ENCODE measurements at regions not wholly inside any gene's neighbourhood (a gene's known extent, or its start where the extent isn't known, plus 50 kb on each side); places are given as distances from the start of the nearest gene placed in this dataset.
"Not testable (repeated sequence)": the region's sequence is repeated elsewhere in the genome, so short reads cannot be mapped to it uniquely, and the experiment has no call there.

DNA sequence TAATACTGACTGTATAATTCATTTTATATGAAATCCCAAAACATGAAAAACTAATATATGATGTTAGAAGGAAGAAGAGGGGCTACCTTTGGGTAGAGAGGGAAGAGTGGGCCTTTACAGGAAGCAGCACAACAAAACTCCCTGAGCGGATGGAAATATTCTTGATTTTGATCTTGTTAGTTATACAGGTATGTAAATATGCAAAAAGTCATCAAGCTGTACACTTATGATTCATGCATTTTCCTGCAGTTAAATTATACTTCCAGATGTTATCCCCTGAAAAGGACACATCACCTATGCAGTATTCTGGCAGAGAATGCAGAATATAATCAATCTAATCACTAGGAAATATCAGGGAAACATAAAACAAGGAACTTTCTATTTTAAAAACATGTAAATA, 249.4 kb upstream of the MGAT5 start:
- WGBS, result 90% methylated on average over 1 of the region's 1 CpG
- H3K36me3 ChIP-seq (ENCODE audit: insufficient read depth, low read length), result no peaks in the 10 kb centered on the region
- H3K9ac ChIP-seq (ENCODE audit: low read depth, low read length), result no peak overlapping the region
- no peak overlapping the region for H3K27ac ChIP-seq (ENCODE audit: low read depth, low read length)
- peaks cover 4% of the 10 kb centered on the region for H3K4me1 ChIP-seq (ENCODE audit: insufficient read depth, low read length)
- H3K9me3 ChIP-seq (ENCODE audit: insufficient read depth, low read depth, low read length), result no peaks in the 10 kb centered on the region
- no peak overlapping the region for H3K4me3 ChIP-seq (ENCODE audit: low read length)
- no peaks in the 10 kb centered on the region for H3K27me3 ChIP-seq (ENCODE audit: insufficient read depth, low read length)

GRCh38 chr2:134008837-134009236, 245.0 kb upstream of the MGAT5 start:
- H3K9ac ChIP-seq (ENCODE audit: low read depth, low read length), result no peak overlapping the region
- no peak overlapping the region for H3K27ac ChIP-seq (ENCODE audit: low read depth, low read length)
- H3K9me3 ChIP-seq (ENCODE audit: insufficient read depth, low read depth, low read length), result no peaks in the 10 kb centered on the region
- no peak overlapping the region for H3K4me3 ChIP-seq (ENCODE audit: low read length)
- H3K4me1 ChIP-seq (ENCODE audit: insufficient read depth, low read length), result peaks cover 5% of the 10 kb centered on the region
- 74% methylated on average over 1 of the region's 1 CpG for WGBS
- no peaks in the 10 kb centered on the region for H3K36me3 ChIP-seq (ENCODE audit: insufficient read depth, low read length)
- no peaks in the 10 kb centered on the region for H3K27me3 ChIP-seq (ENCODE audit: insufficient read depth, low read length)

DNA sequence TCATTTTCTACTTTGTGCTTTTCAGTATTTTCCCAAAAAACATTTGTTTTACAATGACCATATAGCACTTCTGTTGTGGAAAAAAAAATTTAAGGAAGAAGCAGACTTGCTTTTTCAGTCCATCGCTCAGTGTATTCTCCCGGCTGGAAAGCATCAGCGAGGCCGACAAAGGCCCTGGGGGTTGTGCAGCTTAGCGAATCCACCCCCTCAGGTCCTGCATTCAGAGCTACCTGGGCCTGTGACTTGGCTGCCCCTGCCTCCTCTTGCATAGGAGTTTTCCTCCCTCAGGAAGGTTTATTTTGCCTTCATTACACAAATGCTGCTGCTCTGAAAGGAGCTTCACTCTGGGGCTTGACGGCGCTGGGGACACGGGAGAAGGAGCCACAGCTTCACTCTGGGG, 244.4 kb upstream of the MGAT5 start:
- H3K4me3 ChIP-seq (ENCODE audit: low read length), result no peak overlapping the region
- H3K36me3 ChIP-seq (ENCODE audit: insufficient read depth, low read length), result no peaks in the 10 kb centered on the region
- no peaks in the 10 kb centered on the region for H3K27me3 ChIP-seq (ENCODE audit: insufficient read depth, low read length)
- 87% methylated on average over 8 of the region's 8 CpGs for WGBS
- H3K9ac ChIP-seq (ENCODE audit: low read depth, low read length), result no peak overlapping the region
- no peaks in the 10 kb centered on the region for H3K9me3 ChIP-seq (ENCODE audit: insufficient read depth, low read depth, low read length)
- no peak overlapping the region for H3K27ac ChIP-seq (ENCODE audit: low read depth, low read length)
- H3K4me1 ChIP-seq (ENCODE audit: insufficient read depth, low read length), result peaks cover 5% of the 10 kb centered on the region

DNA sequence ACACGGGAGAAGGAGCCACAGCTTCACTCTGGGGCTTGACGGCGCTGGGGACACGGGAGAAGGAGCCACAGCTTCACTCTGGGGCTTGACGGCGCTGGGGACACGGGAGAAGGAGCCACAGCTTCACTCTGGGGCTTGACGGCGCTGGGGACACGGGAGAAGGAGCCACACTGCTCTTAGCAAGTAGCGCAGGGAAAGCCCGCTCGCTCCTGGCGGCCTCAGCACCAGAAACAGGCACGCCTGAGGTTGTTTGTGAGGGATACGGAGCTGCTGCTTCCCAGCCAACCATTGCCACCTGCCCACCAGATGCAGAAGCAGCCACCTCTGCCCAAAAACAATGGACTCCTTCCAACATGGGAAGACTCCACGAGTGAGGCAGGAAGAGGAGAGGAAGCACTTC, 244.0 kb upstream of the MGAT5 start:
- not testable (repeated sequence) for H3K9ac ChIP-seq (ENCODE audit: low read depth, low read length); H3K27me3 ChIP-seq (ENCODE audit: insufficient read depth, low read length); H3K4me1 ChIP-seq (ENCODE audit: insufficient read depth, low read length); H3K9me3 ChIP-seq (ENCODE audit: insufficient read depth, low read depth, low read length); H3K36me3 ChIP-seq (ENCODE audit: insufficient read depth, low read length); H3K27ac ChIP-seq (ENCODE audit: low read depth, low read length); H3K4me3 ChIP-seq (ENCODE audit: low read length)
- WGBS, result 91% methylated on average over 13 of the region's 17 CpGs

DNA sequence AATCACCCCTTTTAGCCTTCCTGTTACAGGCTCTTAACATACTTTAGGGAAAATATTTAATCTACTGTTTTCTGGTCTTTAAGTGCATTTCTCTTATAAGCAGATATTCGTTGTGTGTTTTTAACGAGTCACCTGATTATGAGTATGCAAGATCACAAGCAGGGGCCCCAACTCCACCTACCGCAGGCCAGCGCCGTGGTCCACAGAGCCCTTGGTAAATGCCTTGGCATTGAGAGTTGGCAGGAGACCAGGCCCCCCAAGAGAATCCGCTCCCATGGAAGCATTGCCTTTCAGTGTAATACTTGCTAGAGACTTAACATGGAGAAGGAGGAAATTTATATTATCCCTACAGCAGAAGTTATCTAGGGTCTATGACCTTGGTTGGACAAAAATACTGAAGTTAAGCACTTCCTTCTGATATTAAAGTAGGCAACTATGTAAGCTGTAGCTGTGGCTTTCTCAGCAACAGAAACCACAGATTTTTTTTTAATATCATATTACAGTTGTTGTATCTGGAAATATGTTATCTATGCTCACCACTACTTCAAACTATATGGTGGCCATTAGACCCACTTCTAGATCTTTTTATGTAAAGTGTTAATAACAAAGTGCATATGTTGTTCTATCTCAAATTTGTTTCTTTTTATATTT, 241.8 kb upstream of the MGAT5 start:
- no peak overlapping the region for H3K27ac ChIP-seq (ENCODE audit: low read depth, low read length)
- H3K4me3 ChIP-seq (ENCODE audit: low read length), result no peak overlapping the region
- H3K27me3 ChIP-seq (ENCODE audit: insufficient read depth, low read length), result no peaks in the 10 kb centered on the region
- WGBS, result 95% methylated on average over 6 of the region's 6 CpGs
- no peaks in the 10 kb centered on the region for H3K36me3 ChIP-seq (ENCODE audit: insufficient read depth, low read length)
- H3K9me3 ChIP-seq (ENCODE audit: insufficient read depth, low read depth, low read length), result no peaks in the 10 kb centered on the region
- no peak overlapping the region for H3K9ac ChIP-seq (ENCODE audit: low read depth, low read length)
- H3K4me1 ChIP-seq (ENCODE audit: insufficient read depth, low read length), result peaks cover 5% of the 10 kb centered on the region

GRCh38 chr2:134014196-134014960, 239.5 kb upstream of the MGAT5 start:
- Histone ChIP-seq H3K27ac (ENCODE audit: low read depth, low read length) (no peak overlapping the region), H3K36me3 (ENCODE audit: insufficient read depth, low read length) (no peaks in the 10 kb centered on the region), H3K9me3 (ENCODE audit: insufficient read depth, low read depth, low read length) (no peaks in the 10 kb centered on the region), H3K9ac (ENCODE audit: low read depth, low read length) (no peak overlapping the region), H3K4me1 (ENCODE audit: insufficient read depth, low read length) (peaks cover 8% of the 10 kb centered on the region), H3K4me3 (ENCODE audit: low read length) (no peak overlapping the region), H3K27me3 (ENCODE audit: insufficient read depth, low read length) (no peaks in the 10 kb centered on the region)
- 86% methylated on average over 3 of the region's 3 CpGs for WGBS

GRCh38 chr2:134019871-134020270, 234.0 kb upstream of the MGAT5 start:
- Histone ChIP-seq H3K27ac (ENCODE audit: low read depth, low read length) (no peak overlapping the region), H3K4me1 (ENCODE audit: insufficient read depth, low read length) (peaks cover 7% of the 10 kb centered on the region; the same call in 1 of the 2 replicates), H3K36me3 (ENCODE audit: insufficient read depth, low read length) (no peaks in the 10 kb centered on the region), H3K4me3 (ENCODE audit: low read length) (no peak overlapping the region), H3K27me3 (ENCODE audit: insufficient read depth, low read length) (no peaks in the 10 kb centered on the region), H3K9me3 (ENCODE audit: insufficient read depth, low read depth, low read length) (no peaks in the 10 kb centered on the region), H3K9ac (ENCODE audit: low read depth, low read length) (no peak overlapping the region)
- WGBS, result 98% methylated on average over 2 of the region's 2 CpGs

- Histone ChIP-seq H3K36me3 (ENCODE audit: insufficient read depth, low read length) (no peaks in the 10 kb centered on the region), H3K27me3 (ENCODE audit: insufficient read depth, low read length) (no peaks in the 10 kb centered on the region), H3K9me3 (ENCODE audit: insufficient read depth, low read depth, low read length) (no peaks in the 10 kb centered on the region), H3K4me3 (ENCODE audit: low read length) (no peak overlapping the region), H3K27ac (ENCODE audit: low read depth, low read length) (no peak overlapping the region), H3K9ac (ENCODE audit: low read depth, low read length) (no peak overlapping the region), H3K4me1 (ENCODE audit: insufficient read depth, low read length) (peaks cover 7% of the 10 kb centered on the region; the same call in 1 of the 2 replicates)
- 99% methylated on average over 3 of the region's 3 CpGs for WGBS
Measured at GRCh38 chr2:134020608-134021007, 233.3 kb upstream of the MGAT5 start.

GRCh38 chr2:134021830-134022524, 231.9 kb upstream of the MGAT5 start:
- Histone ChIP-seq H3K27ac (ENCODE audit: low read depth, low read length) (no peak overlapping the region), H3K4me1 (ENCODE audit: insufficient read depth, low read length) (peaks cover 7% of the 10 kb centered on the region; the same call in 1 of the 2 replicates), H3K9me3 (ENCODE audit: insufficient read depth, low read depth, low read length) (no peaks in the 10 kb centered on the region), H3K9ac (ENCODE audit: low read depth, low read length) (no peak overlapping the region), H3K36me3 (ENCODE audit: insufficient read depth, low read length) (no peaks in the 10 kb centered on the region), H3K4me3 (ENCODE audit: low read length) (no peak overlapping the region), H3K27me3 (ENCODE audit: insufficient read depth, low read length) (no peaks in the 10 kb centered on the region)
- WGBS, result 91% methylated on average over 5 of the region's 5 CpGs

DNA sequence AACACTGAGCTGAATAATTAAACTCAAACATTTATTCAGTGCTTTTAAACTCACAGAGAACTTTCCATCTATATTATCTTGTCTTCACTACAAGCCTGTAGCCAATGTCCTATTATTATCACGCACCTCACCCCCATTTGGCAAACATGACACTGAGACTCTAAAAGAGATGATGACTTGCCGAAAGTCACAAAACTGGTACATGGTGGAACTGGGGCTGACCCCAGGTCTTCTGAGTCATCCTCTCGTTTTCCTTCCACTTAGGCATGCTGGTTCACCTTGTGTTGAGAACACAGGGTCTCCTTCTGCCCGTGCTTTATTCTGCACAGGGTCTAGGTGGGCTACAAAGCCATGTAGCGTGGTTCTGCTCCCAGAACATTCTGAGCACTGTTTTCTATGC, 230.0 kb upstream of the MGAT5 start:
- WGBS, result 91% methylated on average over 5 of the region's 5 CpGs

GRCh38 chr2:134027980-134028379, 225.9 kb upstream of the MGAT5 start:
- no peak overlapping the region for H3K27ac ChIP-seq (ENCODE audit: low read depth, low read length)
- no peaks in the 10 kb centered on the region for H3K4me1 ChIP-seq (ENCODE audit: insufficient read depth, low read length)
- no peaks in the 10 kb centered on the region for H3K27me3 ChIP-seq (ENCODE audit: insufficient read depth, low read length)
- no peaks in the 10 kb centered on the region for H3K9me3 ChIP-seq (ENCODE audit: insufficient read depth, low read depth, low read length)
- no peaks in the 10 kb centered on the region for H3K36me3 ChIP-seq (ENCODE audit: insufficient read depth, low read length)
- 92% methylated on average over 18 of the region's 21 CpGs for WGBS
- H3K4me3 ChIP-seq (ENCODE audit: low read length), result no peak overlapping the region
- H3K9ac ChIP-seq (ENCODE audit: low read depth, low read length), result no peak overlapping the region

More for the DNA sequence above, 230.0 kb upstream of the MGAT5 start:
- Histone ChIP-seq H3K4me3 (ENCODE audit: low read length) (no peak overlapping the region), H3K27me3 (ENCODE audit: insufficient read depth, low read length) (no peaks in the 10 kb centered on the region), H3K4me1 (ENCODE audit: insufficient read depth, low read length) (peaks cover 4% of the 10 kb centered on the region; the same call in 1 of the 2 replicates), H3K9ac (ENCODE audit: low read depth, low read length) (no peak overlapping the region), H3K36me3 (ENCODE audit: insufficient read depth, low read length) (no peaks in the 10 kb centered on the region), H3K27ac (ENCODE audit: low read depth, low read length) (no peak overlapping the region), H3K9me3 (ENCODE audit: insufficient read depth, low read depth, low read length) (no peaks in the 10 kb centered on the region)
